Endodermal cell (in vitro differentiated cells): ENCODE measurements at regions not wholly inside any gene's neighbourhood (a gene's known extent, or its start where the extent isn't known, plus 50 kb on each side); places are given as distances from the start of the nearest gene placed in this dataset.
A peak's percentile ranks its signal among the peaks of the same experiment; 100 is the strongest.

Source experiments
- DNase-seq: peaks from one replicate; pipeline ENCODE4 v3.0.0-alpha.2; 2017
- H3K27ac ChIP-seq: 2 replicates; pipeline ENCODE4 v1.5.1; 2013; ENCODE audit warnings: mild to moderate bottlenecking, low read depth, low read length, moderate library complexity
- H3K27me3 ChIP-seq: 2 replicates; pipeline ENCODE4 v1.6.1; 2013; ENCODE audit warnings: mild to moderate bottlenecking, low read length, moderate library complexity; ENCODE audit not compliant: insufficient read depth, control insufficient read depth, poor library complexity, severe bottlenecking
- H3K36me3 ChIP-seq: 2 replicates; pipeline ENCODE4 v1.7.0; 2013; ENCODE audit warnings: mild to moderate bottlenecking, low read length, moderate library complexity; ENCODE audit not compliant: control insufficient read depth, insufficient read depth
- H3K4me1 ChIP-seq: one replicate; pipeline ENCODE4 v1.7.0; 2013; ENCODE audit warnings: low read length; ENCODE audit not compliant: control insufficient read depth, insufficient read depth
- H3K4me3 ChIP-seq: 2 replicates; pipeline ENCODE4 v1.5.1; 2013; ENCODE audit warnings: mild to moderate bottlenecking, low read length, moderate library complexity
- H3K9ac ChIP-seq: 2 replicates; pipeline ENCODE4 v1.6.1; 2013; ENCODE audit warnings: mild to moderate bottlenecking, low read length, moderate library complexity; ENCODE audit not compliant: poor library complexity, severe bottlenecking; ENCODE audit errors: extremely low read depth
- H3K9me3 ChIP-seq: 2 replicates; pipeline ENCODE4 v1.6.1; 2013; ENCODE audit warnings: mild to moderate bottlenecking, low read length, moderate library complexity; ENCODE audit not compliant: control insufficient read depth
- H3K27ac Mint-ChIP-seq: 2 replicates; pipeline ENCODE4 v1.8.0; 2020; ENCODE audit warnings: mixed read lengths
- H3K27me3 Mint-ChIP-seq: 2 replicates; pipeline ENCODE4 v1.8.0; 2021; ENCODE audit warnings: mild to moderate bottlenecking, mixed read lengths; ENCODE audit not compliant: insufficient read depth
- H3K36me3 Mint-ChIP-seq: 2 replicates; pipeline ENCODE4 v1.8.0; 2020; ENCODE audit warnings: low read depth, mixed read lengths
- H3K4me1 Mint-ChIP-seq: 2 replicates; pipeline ENCODE4 v1.8.0; 2020; ENCODE audit warnings: mixed read lengths
- H3K4me3 Mint-ChIP-seq: 2 replicates; pipeline ENCODE4 v1.8.0; 2020; ENCODE audit warnings: mild to moderate bottlenecking, moderate library complexity, mixed read lengths
- H3K9me3 Mint-ChIP-seq: 2 replicates; pipeline ENCODE4 v1.8.0; 2020; ENCODE audit warnings: mild to moderate bottlenecking, mixed read lengths
- CTCF ChIP-seq: fragments of 200-600 bp; sonication (generic); conservative IDR thresholded peaks from 2 replicates; pipeline ENCODE4 v1.5.0; 2021; ENCODE audit warnings: antibody characterized with exemption, mild to moderate bottlenecking
- WGBS, 2 experiments: methylation state at CpG; one replicate each; pipeline versions ENCODE4 v1.1.5 to v1.1.7; 2013; ENCODE audit warnings: missing lambda C conversion rate in 2 of 2, mixed read lengths in 1 of 2; ENCODE audit not compliant: insufficient coverage in 1 of 2, insufficient read length in 1 of 2; 5-methylcytosine and 5-hydroxymethylcytosine counted together

- Histone ChIP-seq H3K27ac (no peak overlapping the region), H3K27me3 (no peaks in the 10 kb centered on the region), H3K4me1 (peaks cover 34% of the 10 kb centered on the region), H3K4me3 (no peak overlapping the region), H3K9ac (no peak overlapping the region), H3K36me3 (no peaks in the 10 kb centered on the region), H3K9me3 (peaks cover 20% of the 10 kb centered on the region)
- no peak for TF ChIP-seq CTCF
- Mint-ChIP-seq H3K27ac (peak overlapping the region; percentile 79), H3K27me3 (no peaks in the 10 kb centered on the region), H3K4me1 (peaks cover 54% of the 10 kb centered on the region), H3K9me3 (peaks cover 12% of the 10 kb centered on the region), H3K36me3 (no peaks in the 10 kb centered on the region), H3K4me3 (no peak overlapping the region)
- WGBS, 2 experiments: 66 to 97% methylated on average over 3 to 4 of the region's 4 CpGs
- DNase-seq: peak; percentile 56
These were observed 188.4 kb upstream of the LYZL1 start for GRCh38 chr10:29100505-29100904.

- TF ChIP-seq CTCF: no peak
- no peak for DNase-seq
- peaks cover 33% of the 10 kb centered on the region for H3K4me1 ChIP-seq
- no peak overlapping the region for H3K4me3 Mint-ChIP-seq
- 74 to 86% methylated on average over 3 to 4 of the region's 4 CpGs for WGBS, 2 experiments
- no peaks in the 10 kb centered on the region for H3K27me3 Mint-ChIP-seq
- peaks cover 20% of the 10 kb centered on the region for H3K9me3 ChIP-seq
- H3K4me3 ChIP-seq: no peak overlapping the region
- peaks cover 12% of the 10 kb centered on the region for H3K9me3 Mint-ChIP-seq
- no peaks in the 10 kb centered on the region for H3K36me3 Mint-ChIP-seq
- no peak overlapping the region for H3K9ac ChIP-seq
- H3K27ac ChIP-seq: peak overlapping the region; percentile 41
- H3K27ac Mint-ChIP-seq: no peak overlapping the region
- peaks cover 50% of the 10 kb centered on the region for H3K4me1 Mint-ChIP-seq
- H3K36me3 ChIP-seq: no peaks in the 10 kb centered on the region
- H3K27me3 ChIP-seq: no peaks in the 10 kb centered on the region
These were observed 186.6 kb upstream of the LYZL1 start for GRCh38 chr10:29102233-29102632.

GRCh38 chr10:29102636-29103035 lies 186.2 kb upstream of the LYZL1 start:
- peaks cover 50% of the 10 kb centered on the region for H3K4me1 Mint-ChIP-seq
- H3K9me3 Mint-ChIP-seq: peaks cover 11% of the 10 kb centered on the region
- H3K4me3 ChIP-seq: peak overlapping the region; percentile 30
- H3K36me3 Mint-ChIP-seq: no peaks in the 10 kb centered on the region
- H3K4me3 Mint-ChIP-seq: no peak overlapping the region
- H3K27ac ChIP-seq: no peak overlapping the region
- H3K9ac ChIP-seq: no peak overlapping the region
- H3K36me3 ChIP-seq: no peaks in the 10 kb centered on the region
- no peak for TF ChIP-seq CTCF
- peaks cover 33% of the 10 kb centered on the region for H3K4me1 ChIP-seq
- 86% methylated on average over 3 of the region's 3 CpGs; no CpG with 5 or more reads in 1 of the 2 experiments for WGBS, 2 experiments
- no peaks in the 10 kb centered on the region for H3K27me3 Mint-ChIP-seq
- H3K27ac Mint-ChIP-seq: no peak overlapping the region
- no peak for DNase-seq
- H3K27me3 ChIP-seq: no peaks in the 10 kb centered on the region
- H3K9me3 ChIP-seq: peaks cover 20% of the 10 kb centered on the region
